OCI-LY7 (cell line): ENCODE measurements at regions not wholly inside any gene's neighbourhood (a gene's known extent, or its start where the extent isn't known, plus 50 kb on each side); places are given as distances from the start of the nearest gene placed in this dataset.

Experiments
- CTCF ChIP-seq: fragments of 200-600 bp; sonication (generic); conservative IDR thresholded peaks from 2 replicates; pipeline ENCODE4 v1.5.1; 2014; ENCODE audit warnings: mild to moderate bottlenecking, antibody characterized with exemption, low read length, moderate library complexity, mixed read lengths
- EZH2phosphoT487 ChIP-seq: fragments of 200-600 bp; sonication (generic); IDR thresholded peaks from 2 replicates; pipeline ENCODE4 v1.6.1; 2018; ENCODE audit warnings: low read depth, borderline replicate concordance, mild to moderate bottlenecking, mixed run types, antibody characterized with exemption, low read length, moderate library complexity, mixed read lengths

DNA sequence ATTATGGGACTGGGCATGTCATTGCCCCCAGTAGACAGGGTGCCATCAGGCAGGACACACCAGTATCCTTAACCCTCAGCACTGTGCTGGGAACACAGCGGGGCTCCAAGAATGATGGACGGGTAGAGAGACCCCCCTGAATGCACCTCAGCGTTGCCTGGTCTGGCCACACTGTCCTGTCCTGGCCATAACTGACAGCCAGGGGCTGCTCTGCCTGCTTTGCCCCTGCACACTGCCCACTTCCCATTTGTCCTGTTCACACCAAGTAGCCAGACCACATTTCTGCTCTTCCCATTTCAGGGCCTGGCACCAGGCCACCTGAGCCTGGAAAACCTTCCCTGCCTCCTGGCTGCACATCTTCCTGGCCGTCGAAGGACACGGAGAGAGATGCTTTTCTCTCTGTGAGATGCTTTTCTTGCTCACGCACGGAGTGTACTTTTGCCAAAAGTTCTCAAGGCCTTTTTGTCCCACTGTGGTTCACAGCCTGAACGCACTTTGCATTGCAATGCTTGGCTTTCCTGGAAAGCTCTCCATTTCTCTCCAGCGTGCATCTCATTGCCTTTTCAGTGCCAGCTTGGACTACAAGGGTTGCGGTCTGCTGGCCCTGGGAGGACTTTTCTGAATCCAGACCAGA lies 131.0 kb upstream of the EEPD1 start:
- no peak for TF ChIP-seq CTCF
- TF ChIP-seq EZH2phosphoT487, result no peak
